Endodermal cell (in vitro differentiated cells): ENCODE measurements at regions not wholly inside any gene's neighbourhood (a gene's known extent, or its start where the extent isn't known, plus 50 kb on each side); places are given as distances from the start of the nearest gene placed in this dataset.

ENCODE experiments used
- DNase-seq: peaks from one replicate; pipeline ENCODE4 v3.0.0-alpha.2; 2017
- H3K27ac ChIP-seq: 2 replicates; pipeline ENCODE4 v1.5.1; 2013; ENCODE audit warnings: mild to moderate bottlenecking, low read depth, low read length, moderate library complexity
- H3K27me3 ChIP-seq: 2 replicates; pipeline ENCODE4 v1.6.1; 2013; ENCODE audit warnings: mild to moderate bottlenecking, low read length, moderate library complexity; ENCODE audit not compliant: insufficient read depth, control insufficient read depth, poor library complexity, severe bottlenecking
- H3K36me3 ChIP-seq: 2 replicates; pipeline ENCODE4 v1.7.0; 2013; ENCODE audit warnings: mild to moderate bottlenecking, low read length, moderate library complexity; ENCODE audit not compliant: control insufficient read depth, insufficient read depth
- H3K4me1 ChIP-seq: one replicate; pipeline ENCODE4 v1.7.0; 2013; ENCODE audit warnings: low read length; ENCODE audit not compliant: control insufficient read depth, insufficient read depth
- H3K4me3 ChIP-seq: 2 replicates; pipeline ENCODE4 v1.5.1; 2013; ENCODE audit warnings: mild to moderate bottlenecking, low read length, moderate library complexity
- H3K9ac ChIP-seq: 2 replicates; pipeline ENCODE4 v1.6.1; 2013; ENCODE audit warnings: mild to moderate bottlenecking, low read length, moderate library complexity; ENCODE audit not compliant: poor library complexity, severe bottlenecking; ENCODE audit errors: extremely low read depth
- H3K9me3 ChIP-seq: 2 replicates; pipeline ENCODE4 v1.6.1; 2013; ENCODE audit warnings: mild to moderate bottlenecking, low read length, moderate library complexity; ENCODE audit not compliant: control insufficient read depth
- H3K27ac Mint-ChIP-seq: 2 replicates; pipeline ENCODE4 v1.8.0; 2020; ENCODE audit warnings: mixed read lengths
- H3K27me3 Mint-ChIP-seq: 2 replicates; pipeline ENCODE4 v1.8.0; 2021; ENCODE audit warnings: mild to moderate bottlenecking, mixed read lengths; ENCODE audit not compliant: insufficient read depth
- H3K36me3 Mint-ChIP-seq: 2 replicates; pipeline ENCODE4 v1.8.0; 2020; ENCODE audit warnings: low read depth, mixed read lengths
- H3K4me1 Mint-ChIP-seq: 2 replicates; pipeline ENCODE4 v1.8.0; 2020; ENCODE audit warnings: mixed read lengths
- H3K4me3 Mint-ChIP-seq: 2 replicates; pipeline ENCODE4 v1.8.0; 2020; ENCODE audit warnings: mild to moderate bottlenecking, moderate library complexity, mixed read lengths
- H3K9me3 Mint-ChIP-seq: 2 replicates; pipeline ENCODE4 v1.8.0; 2020; ENCODE audit warnings: mild to moderate bottlenecking, mixed read lengths
- WGBS, 2 experiments: methylation state at CpG; one replicate each; pipeline versions ENCODE4 v1.1.5 to v1.1.7; 2013; ENCODE audit warnings: missing lambda C conversion rate in 2 of 2, mixed read lengths in 1 of 2; ENCODE audit not compliant: insufficient coverage in 1 of 2, insufficient read length in 1 of 2; 5-methylcytosine and 5-hydroxymethylcytosine counted together
- TF ChIP-seq, protein P1 (sequence below): fragments of 200-600 bp; sonication (generic); conservative IDR thresholded peaks from 2 replicates; pipeline ENCODE4 v1.5.0; 2021; ENCODE audit warnings: antibody characterized with exemption, mild to moderate bottlenecking

DNA sequence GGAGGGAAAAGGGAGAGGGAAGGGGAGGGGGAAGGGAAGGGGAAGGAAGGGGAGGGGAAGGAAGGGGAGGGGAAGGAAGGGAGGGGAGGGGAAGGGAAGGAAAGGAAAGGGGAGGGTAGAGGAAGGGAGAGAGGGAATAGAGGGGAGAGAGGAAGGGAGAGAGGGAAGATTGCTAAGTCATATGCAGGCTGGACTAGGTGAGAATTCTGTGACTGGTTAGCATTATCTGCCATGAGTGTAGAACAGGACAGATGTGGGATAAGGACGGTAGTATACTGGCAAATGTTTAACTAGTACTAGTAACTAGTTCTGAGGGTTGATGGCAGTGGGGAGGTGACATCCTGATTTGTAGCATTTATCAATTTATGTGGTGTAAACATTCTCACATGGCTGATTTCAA, 203.5 kb upstream of the RAD23B start:
- TF ChIP-seq, protein P1, sequence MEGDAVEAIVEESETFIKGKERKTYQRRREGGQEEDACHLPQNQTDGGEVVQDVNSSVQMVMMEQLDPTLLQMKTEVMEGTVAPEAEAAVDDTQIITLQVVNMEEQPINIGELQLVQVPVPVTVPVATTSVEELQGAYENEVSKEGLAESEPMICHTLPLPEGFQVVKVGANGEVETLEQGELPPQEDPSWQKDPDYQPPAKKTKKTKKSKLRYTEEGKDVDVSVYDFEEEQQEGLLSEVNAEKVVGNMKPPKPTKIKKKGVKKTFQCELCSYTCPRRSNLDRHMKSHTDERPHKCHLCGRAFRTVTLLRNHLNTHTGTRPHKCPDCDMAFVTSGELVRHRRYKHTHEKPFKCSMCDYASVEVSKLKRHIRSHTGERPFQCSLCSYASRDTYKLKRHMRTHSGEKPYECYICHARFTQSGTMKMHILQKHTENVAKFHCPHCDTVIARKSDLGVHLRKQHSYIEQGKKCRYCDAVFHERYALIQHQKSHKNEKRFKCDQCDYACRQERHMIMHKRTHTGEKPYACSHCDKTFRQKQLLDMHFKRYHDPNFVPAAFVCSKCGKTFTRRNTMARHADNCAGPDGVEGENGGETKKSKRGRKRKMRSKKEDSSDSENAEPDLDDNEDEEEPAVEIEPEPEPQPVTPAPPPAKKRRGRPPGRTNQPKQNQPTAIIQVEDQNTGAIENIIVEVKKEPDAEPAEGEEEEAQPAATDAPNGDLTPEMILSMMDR: no peak
- H3K4me1 Mint-ChIP-seq: no peaks in the 10 kb centered on the region
- WGBS, 2 experiments: 90 to 100% methylated on average over 1 of the region's 1 CpG

DNA sequence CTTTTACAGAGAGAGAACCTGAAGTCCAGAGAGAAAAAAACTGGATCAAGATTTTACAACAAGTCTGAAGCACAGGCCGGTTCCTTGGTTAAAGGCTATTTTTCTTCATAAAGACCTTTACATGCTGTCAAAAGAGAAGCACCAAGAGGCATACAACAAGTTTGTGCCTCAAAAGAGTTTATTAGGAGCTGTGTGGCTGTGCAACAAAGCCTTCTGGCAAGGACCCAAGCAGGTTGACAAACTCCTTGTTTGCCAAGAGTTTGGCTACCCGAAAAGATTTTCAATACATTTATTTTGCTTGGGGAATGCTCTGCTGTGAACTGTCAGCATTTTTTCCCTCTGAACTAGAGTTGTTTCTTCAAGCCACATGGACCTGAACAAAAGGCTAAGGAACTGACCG, 202.9 kb upstream of the RAD23B start:
- H3K36me3 Mint-ChIP-seq: no peaks in the 10 kb centered on the region
- no peaks in the 10 kb centered on the region for H3K9me3 Mint-ChIP-seq
- Histone ChIP-seq H3K27me3 (no peaks in the 10 kb centered on the region), H3K4me3 (no peak overlapping the region), H3K9ac (no peak overlapping the region), H3K27ac (no peak overlapping the region), H3K9me3 (no peaks in the 10 kb centered on the region), H3K36me3 (no peaks in the 10 kb centered on the region), H3K4me1 (no peaks in the 10 kb centered on the region)
- no peak overlapping the region for H3K4me3 Mint-ChIP-seq
- no peak for DNase-seq
- TF ChIP-seq, protein P1: no peak
- H3K4me1 Mint-ChIP-seq: no peaks in the 10 kb centered on the region
- H3K27me3 Mint-ChIP-seq: no peaks in the 10 kb centered on the region
- H3K27ac Mint-ChIP-seq: no peak overlapping the region
- 90 to 93% methylated on average over 3 of the region's 3 CpGs for WGBS, 2 experiments

More for the DNA sequence above, 203.5 kb upstream of the RAD23B start:
- Histone ChIP-seq H3K9ac (no peak overlapping the region), H3K36me3 (no peaks in the 10 kb centered on the region), H3K4me3 (no peak overlapping the region), H3K9me3 (no peaks in the 10 kb centered on the region), H3K27ac (no peak overlapping the region), H3K27me3 (no peaks in the 10 kb centered on the region), H3K4me1 (no peaks in the 10 kb centered on the region)
- no peak for DNase-seq
- no peaks in the 10 kb centered on the region for H3K9me3 Mint-ChIP-seq
- H3K27me3 Mint-ChIP-seq: no peaks in the 10 kb centered on the region
- no peak overlapping the region for H3K4me3 Mint-ChIP-seq
- H3K27ac Mint-ChIP-seq: no peak overlapping the region
- no peaks in the 10 kb centered on the region for H3K36me3 Mint-ChIP-seq

GRCh38 chr9:107086460-107086859, 196.6 kb upstream of the RAD23B start:
- no peaks in the 10 kb centered on the region for H3K27me3 Mint-ChIP-seq
- no peaks in the 10 kb centered on the region for H3K27me3 ChIP-seq
- TF ChIP-seq, protein P1: no peak
- no peaks in the 10 kb centered on the region for H3K4me1 ChIP-seq
- H3K36me3 ChIP-seq: no peaks in the 10 kb centered on the region
- no peak overlapping the region for H3K27ac Mint-ChIP-seq
- H3K4me1 Mint-ChIP-seq: no peaks in the 10 kb centered on the region
- DNase-seq: no peak
- H3K4me3 ChIP-seq: no peak overlapping the region
- no peak overlapping the region for H3K4me3 Mint-ChIP-seq
- H3K27ac ChIP-seq: no peak overlapping the region
- H3K36me3 Mint-ChIP-seq: no peaks in the 10 kb centered on the region
- no peaks in the 10 kb centered on the region for H3K9me3 ChIP-seq
- no peaks in the 10 kb centered on the region for H3K9me3 Mint-ChIP-seq
- WGBS, 2 experiments: 89% methylated on average over 2 of the region's 2 CpGs
- no peak overlapping the region for H3K9ac ChIP-seq
